AG20443 (cell line): ENCODE measurements at regions not wholly inside any gene's neighbourhood (a gene's known extent, or its start where the extent isn't known, plus 50 kb on each side); places are given as distances from the start of the nearest gene placed in this dataset.
"Not testable (repeated sequence)": the region's sequence is repeated elsewhere in the genome, so short reads cannot be mapped to it uniquely, and the experiment has no call there.

Experiments used
- DNase-seq: peaks from one replicate; pipeline ENCODE4 v3.0.0; 2012; ENCODE audit warnings: low spot score, mixed read lengths

- not testable (repeated sequence) for DNase-seq
Measured at GRCh38 chrX:138282598-138283150, 428.8 kb downstream of the FGF13 start.

- no peak for DNase-seq
Measured at GRCh38 chrX:138287205-138287877, 424.2 kb downstream of the FGF13 start.

- DNase-seq = no peak
Measured at GRCh38 chrX:138294951-138295350, 416.6 kb downstream of the FGF13 start.

GRCh38 chrX:138298268-138298667 lies 413.2 kb downstream of the FGF13 start:
- DNase-seq = no peak

- DNase-seq = no peak
Measured at GRCh38 chrX:138345801-138346200, 365.7 kb downstream of the FGF13 start.

GRCh38 chrX:138349351-138349750 lies 362.2 kb downstream of the FGF13 start:
- DNase-seq = no peak

- no peak for DNase-seq
Measured at GRCh38 chrX:138378876-138379275, 332.6 kb downstream of the FGF13 start.

GRCh38 chrX:138408101-138408500 lies 303.4 kb downstream of the FGF13 start:
- DNase-seq = no peak

GRCh38 chrX:138411048-138411447 lies 300.5 kb downstream of the FGF13 start:
- DNase-seq = no peak
